HG02938 (cell line): ENCODE measurements at regions not wholly inside any gene's neighbourhood (a gene's known extent, or its start where the extent isn't known, plus 50 kb on each side); places are given as distances from the start of the nearest gene placed in this dataset.
"Not testable (repeated sequence)": the region's sequence is repeated elsewhere in the genome, so short reads cannot be mapped to it uniquely, and the experiment has no call there.

Experiments used
- ATAC-seq: cut with Tn5 transposase; IDR thresholded peaks from one replicate; pipeline ENCODE4 v1.9.1; 2021; ENCODE audit warnings: mild to moderate bottlenecking, moderate library complexity; ENCODE audit not compliant: unreplicated experiment

- ATAC-seq: no peak
Observed at GRCh38 chr10:43921478-43921877, 272.8 kb upstream of the ZNF32 start.

GRCh38 chr10:43920236-43920758 lies 271.6 kb upstream of the ZNF32 start:
- ATAC-seq: not testable (repeated sequence)

DNA sequence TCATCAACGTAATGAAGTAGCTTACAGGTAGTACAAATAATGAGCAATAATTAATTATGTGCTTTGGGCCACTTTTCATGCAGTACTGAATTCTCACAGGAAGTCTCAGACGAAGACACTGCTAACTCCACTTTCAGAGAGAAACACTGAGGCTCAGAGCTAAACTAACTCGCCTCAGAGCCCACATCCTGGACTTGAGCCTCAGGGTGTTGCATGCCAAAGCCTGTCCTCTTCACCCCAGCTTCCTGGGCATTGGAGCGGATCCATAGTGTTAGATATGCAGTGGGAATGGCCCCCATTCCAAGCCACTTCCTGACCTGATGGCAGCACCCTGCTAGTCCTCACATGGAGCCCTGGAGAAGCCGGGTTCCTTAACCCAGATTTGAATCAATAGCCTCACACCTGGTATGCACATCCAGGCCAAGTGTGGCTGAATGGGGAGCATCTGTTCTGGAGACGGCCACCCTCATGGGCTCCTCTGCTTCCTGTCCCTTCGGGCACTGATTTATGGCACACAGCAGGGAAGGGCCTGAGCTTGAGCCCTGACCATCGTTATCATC lies 265.1 kb upstream of the ZNF32 start:
- no peak for ATAC-seq

GRCh38 chr10:43912469-43912868 lies 263.8 kb upstream of the ZNF32 start:
- no peak for ATAC-seq

DNA sequence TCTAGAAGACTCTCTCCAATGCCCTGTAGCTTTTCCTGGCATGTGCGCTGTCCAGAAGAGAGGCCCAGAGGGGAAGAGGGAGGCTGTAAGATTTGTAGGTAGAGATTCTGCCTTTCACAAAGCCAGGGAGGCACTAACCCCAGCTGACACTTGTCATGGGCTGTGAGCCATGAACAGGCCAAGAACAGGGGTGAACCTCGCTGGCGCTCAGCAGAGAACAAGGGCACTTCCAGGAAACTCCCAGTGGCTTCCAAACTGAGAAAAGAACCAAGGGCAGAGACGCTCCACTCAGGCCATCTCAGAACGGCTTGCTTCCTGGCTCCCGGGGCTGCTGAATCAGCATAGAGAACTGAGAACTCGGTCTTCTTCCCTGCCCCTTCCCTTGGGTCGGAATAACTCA lies 257.8 kb upstream of the ZNF32 start:
- ATAC-seq: no peak

- ATAC-seq: no peak
Observed at GRCh38 chr10:43905512-43906236, 257.0 kb upstream of the ZNF32 start.

- ATAC-seq: no peak
Observed at GRCh38 chr10:43904844-43905243, 256.2 kb upstream of the ZNF32 start.

DNA sequence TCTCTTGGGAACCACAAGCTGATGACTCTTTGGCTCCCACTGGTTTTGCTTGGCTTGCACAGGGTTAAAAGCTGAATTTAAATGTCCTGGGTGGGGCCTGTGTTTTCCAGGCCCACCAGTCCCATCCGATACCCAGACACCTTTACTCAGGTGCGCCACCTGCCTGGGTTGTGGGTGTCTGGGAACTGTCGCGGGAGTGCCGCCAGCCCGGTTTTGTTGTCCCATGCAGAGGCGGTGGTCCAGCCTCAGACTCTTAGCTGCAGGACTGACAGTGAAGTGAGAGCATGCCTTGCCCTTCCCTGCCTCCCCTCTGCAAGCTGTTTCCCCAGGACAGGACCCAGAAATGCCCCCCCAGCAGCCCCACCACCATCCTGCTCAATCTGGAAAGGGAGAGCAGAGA lies 255.6 kb upstream of the ZNF32 start:
- no peak for ATAC-seq

DNA sequence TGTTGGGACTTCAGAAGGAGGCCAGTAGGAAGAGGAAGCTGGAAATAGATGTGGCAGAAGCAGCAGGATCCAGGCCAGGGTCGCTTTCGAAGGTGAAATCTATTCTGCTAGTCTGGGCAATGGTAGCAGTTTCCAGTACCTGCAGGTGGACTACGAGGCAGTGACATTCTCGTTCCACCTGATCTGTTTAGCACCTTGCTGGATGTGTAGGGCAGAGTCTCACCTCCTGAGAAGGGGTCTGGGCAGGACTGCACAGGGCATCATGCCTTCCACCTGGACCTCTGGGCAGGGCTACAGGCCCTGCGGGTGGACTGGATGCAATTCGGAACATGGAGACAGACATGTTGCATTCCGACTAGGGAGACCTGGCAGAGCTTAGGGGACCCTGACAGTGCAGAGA lies 254.8 kb upstream of the ZNF32 start:
- ATAC-seq: no peak

GRCh38 chr10:43902842-43903241 lies 254.2 kb upstream of the ZNF32 start:
- ATAC-seq: no peak

DNA sequence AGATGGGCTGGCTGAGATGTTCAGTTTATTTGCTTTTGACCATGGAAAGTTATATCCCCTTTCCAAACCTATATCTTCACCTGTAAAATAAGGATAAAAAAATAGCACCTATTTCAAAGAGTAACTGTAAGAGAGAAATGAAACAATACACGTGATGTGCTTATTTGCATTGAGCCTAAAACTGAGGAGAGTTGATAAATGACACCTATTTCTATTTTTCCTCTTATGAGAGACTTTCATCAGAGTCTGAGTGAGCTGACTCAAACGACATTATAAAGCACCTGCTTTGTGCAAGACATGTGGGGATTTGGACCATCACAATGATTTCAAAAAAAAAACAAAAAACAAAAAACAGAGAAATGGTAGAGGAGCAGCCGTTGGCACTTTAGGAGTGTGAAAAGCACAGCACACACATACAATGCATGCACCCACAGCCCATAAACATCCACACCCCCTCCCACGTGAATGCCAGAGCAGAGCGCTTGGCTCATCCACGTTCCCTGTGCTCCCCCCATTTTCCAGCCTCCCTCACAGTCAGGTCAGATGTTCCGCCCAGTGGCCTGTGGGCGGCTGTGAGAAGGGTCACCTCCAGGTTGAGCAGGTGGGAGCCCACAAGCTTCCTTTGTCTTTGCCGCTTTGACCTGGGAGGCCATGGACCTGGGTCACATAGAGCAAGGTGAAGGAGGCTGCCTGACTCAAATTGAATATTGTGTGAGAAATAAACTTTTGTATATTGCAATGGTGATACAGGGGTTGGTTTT lies 253.2 kb upstream of the ZNF32 start:
- no peak for ATAC-seq

GRCh38 chr10:43901302-43901701 lies 252.6 kb upstream of the ZNF32 start:
- no peak for ATAC-seq

- no peak for ATAC-seq
Observed at GRCh38 chr10:43900571-43900970, 251.9 kb upstream of the ZNF32 start.

DNA sequence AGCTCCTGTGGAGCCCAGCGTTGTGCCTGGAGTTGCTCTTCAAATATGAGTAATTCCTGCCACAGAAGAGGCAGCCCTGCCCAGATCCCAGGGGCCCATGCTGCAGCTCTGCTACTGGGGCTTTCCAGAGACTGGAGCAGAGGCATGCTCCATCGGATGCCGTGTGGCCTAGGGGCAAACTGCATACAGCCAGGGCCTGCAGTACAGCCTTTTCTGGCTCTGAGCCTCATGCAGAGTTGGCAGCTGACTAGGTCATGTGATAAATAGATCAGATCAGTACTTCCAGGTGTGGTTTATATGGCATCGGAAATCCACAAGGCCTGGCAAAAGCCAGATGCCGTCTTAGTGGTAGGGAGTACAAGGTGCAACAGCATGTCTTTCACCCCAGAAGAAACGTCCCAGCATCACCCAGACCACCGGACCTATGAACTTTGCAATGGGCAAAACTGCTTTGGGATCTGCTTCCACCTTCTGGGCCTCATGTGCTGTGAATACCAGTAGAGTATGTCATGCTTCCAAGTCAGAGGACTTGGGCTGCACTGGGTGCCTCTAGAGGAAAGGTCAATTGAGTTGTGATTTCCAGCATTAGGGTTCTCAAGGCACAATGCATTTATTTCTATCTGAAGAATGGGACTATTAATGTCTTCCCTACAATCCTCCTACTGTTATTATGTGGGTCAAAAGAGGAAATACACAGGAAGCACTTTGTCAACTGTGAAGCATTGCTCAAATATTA lies 250.7 kb upstream of the ZNF32 start:
- no peak for ATAC-seq

GRCh38 chr10:43898592-43898991 lies 249.9 kb upstream of the ZNF32 start:
- ATAC-seq: no peak

DNA sequence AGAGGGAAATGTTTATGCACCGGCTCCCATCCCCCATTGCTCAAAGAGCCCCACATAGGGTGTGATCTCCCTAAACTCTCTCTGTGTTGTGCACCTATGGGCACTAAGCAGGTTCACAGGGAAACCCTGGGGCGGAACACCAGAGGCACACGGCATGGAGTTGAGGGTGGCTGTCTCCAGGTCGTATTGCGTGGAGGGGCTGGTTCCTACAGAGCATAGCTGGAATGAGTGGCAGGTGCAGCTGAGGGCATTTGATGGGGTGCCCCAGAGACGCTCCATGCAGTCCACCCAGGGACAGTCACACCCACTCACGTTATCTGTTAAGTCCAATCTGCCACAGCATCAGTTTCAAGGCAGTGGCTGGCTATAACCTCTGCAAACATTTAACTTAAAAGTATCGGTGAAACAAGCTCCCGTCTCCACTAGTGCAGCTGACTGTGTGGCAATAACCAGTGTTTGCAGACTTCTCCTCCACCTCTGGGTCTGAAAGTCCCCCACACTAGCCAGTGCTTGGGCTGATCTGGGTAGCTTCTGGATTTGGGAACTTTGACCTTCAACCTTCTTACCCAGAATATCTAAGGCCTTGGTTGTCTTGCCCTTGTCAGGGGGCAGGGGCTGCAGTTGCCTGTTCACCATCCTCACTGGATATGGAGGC lies 249.2 kb upstream of the ZNF32 start:
- ATAC-seq: no peak

- ATAC-seq: no peak
Observed at GRCh38 chr10:43892062-43892770, 243.5 kb upstream of the ZNF32 start.

DNA sequence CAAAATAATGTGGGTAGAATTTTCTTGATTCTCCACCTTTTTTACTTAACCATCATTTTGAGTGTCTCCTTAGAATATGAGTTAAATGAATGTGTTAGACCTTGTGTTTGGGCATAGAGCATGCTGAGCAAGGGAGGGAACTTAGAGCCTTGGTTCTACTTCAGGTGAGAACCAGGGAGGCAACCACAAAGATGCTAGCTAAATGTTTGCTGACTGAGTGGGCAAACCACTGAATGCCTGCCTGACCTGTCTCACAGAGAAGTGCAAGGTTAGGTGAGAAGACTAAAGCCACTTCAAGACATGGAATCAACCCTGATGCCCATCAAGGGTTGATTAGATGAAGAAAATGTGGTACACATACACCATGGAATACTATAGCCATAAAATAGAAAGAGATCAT lies 242.6 kb upstream of the ZNF32 start:
- no peak for ATAC-seq

GRCh38 chr10:43890124-43890523 lies 241.4 kb upstream of the ZNF32 start:
- ATAC-seq: no peak

DNA sequence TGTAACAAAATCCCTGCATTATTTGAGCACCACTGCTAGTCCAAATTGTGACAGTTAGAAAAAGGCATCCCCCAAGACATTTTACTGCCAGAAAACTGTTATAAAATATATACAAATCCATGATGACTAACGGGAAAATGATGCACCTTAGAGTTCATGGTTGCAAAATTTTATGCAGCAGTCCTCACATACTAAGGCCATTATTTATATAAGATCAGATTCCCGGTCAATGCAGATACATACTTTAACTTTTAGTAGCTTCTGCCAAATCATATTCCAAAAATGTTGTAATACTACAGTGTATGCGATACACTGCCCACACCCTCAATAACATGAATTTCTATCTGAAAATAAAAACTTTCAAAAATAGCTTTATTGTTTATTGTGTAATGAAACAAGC lies 239.9 kb upstream of the ZNF32 start:
- no peak for ATAC-seq
